GM23338 (cell line): ENCODE measurements at regions not wholly inside any gene's neighbourhood (a gene's known extent, or its start where the extent isn't known, plus 50 kb on each side); places are given as distances from the start of the nearest gene placed in this dataset.

Experiments used
- ATAC-seq: fragments of 200-7000 bp; cut with Tn5 transposase; 3 replicates; pipeline ENCODE4 v1.9.1; 2020
- DNase-seq: peaks from one replicate; pipeline ENCODE4 v3.0.0-alpha.2; 2015; ENCODE audit warnings: low spot score
- H2AFZ ChIP-seq: fragments of 200-600 bp; sonication (generic); 2 replicates; pipeline ENCODE4 v1.8.0; 2016; ENCODE audit warnings: antibody characterized with exemption, mild to moderate bottlenecking, moderate library complexity
- H3F3A ChIP-seq: fragments of 200-600 bp; sonication (generic); replicated peaks from 2 replicates; pipeline ENCODE4 v1.8.0; 2017; ENCODE audit warnings: antibody characterized with exemption, mixed run types, low read depth
- H3K27ac ChIP-seq: fragments of 200-600 bp; sonication (generic); 2 replicates; pipeline ENCODE4 v1.6.1; 2016; ENCODE audit warnings: low read depth
- H3K27me3 ChIP-seq: fragments of 200-600 bp; sonication (generic); 2 replicates; pipeline ENCODE4 v1.8.0; 2016; ENCODE audit warnings: mild to moderate bottlenecking, mixed run types, moderate library complexity; ENCODE audit not compliant: insufficient read depth
- H3K36me3 ChIP-seq: fragments of 200-600 bp; sonication (generic); 2 replicates; pipeline ENCODE4 v1.8.0; 2016; ENCODE audit warnings: mild to moderate bottlenecking; ENCODE audit not compliant: insufficient read depth
- H3K4me1 ChIP-seq: fragments of 200-600 bp; sonication (generic); 2 replicates; pipeline ENCODE4 v1.8.0; 2016; ENCODE audit warnings: mild to moderate bottlenecking, moderate library complexity; ENCODE audit not compliant: insufficient read depth
- H3K4me2 ChIP-seq: fragments of 200-600 bp; sonication (generic); 2 replicates; pipeline ENCODE4 v1.7.1; 2017; ENCODE audit warnings: mixed run types
- H3K4me3 ChIP-seq: fragments of 200-600 bp; sonication (generic); 2 replicates; pipeline ENCODE4 v1.6.1; 2016; ENCODE audit warnings: mixed run types
- H3K79me2 ChIP-seq: fragments of 200-600 bp; sonication (generic); replicated peaks from 2 replicates; pipeline ENCODE4 v1.8.0; 2017; ENCODE audit warnings: mild to moderate bottlenecking; ENCODE audit not compliant: insufficient read depth
- H3K9me2 ChIP-seq: fragments of 200-600 bp; sonication (generic); 2 replicates; pipeline ENCODE4 v1.8.0; 2017; ENCODE audit not compliant: insufficient read depth
- H4K20me1 ChIP-seq: fragments of 200-600 bp; sonication (generic); replicated peaks from 2 replicates; pipeline ENCODE4 v1.8.0; 2017; ENCODE audit warnings: mild to moderate bottlenecking; ENCODE audit not compliant: insufficient read depth
- H3K27ac Mint-ChIP-seq: 2 replicates; pipeline ENCODE4 v1.8.0; 2020; ENCODE audit warnings: inconsistent platforms, mild to moderate bottlenecking, moderate library complexity, mixed read lengths
- H3K27me3 Mint-ChIP-seq: 3 replicates; pipeline ENCODE4 v1.8.0; 2022; ENCODE audit warnings: low read depth, mild to moderate bottlenecking, moderate library complexity, mixed read lengths, inconsistent platforms; ENCODE audit not compliant: insufficient read depth, poor library complexity
- H3K36me3 Mint-ChIP-seq: 3 replicates; pipeline ENCODE4 v1.8.0; 2021; ENCODE audit warnings: low read depth, mild to moderate bottlenecking, inconsistent platforms, moderate library complexity, mixed read lengths
- H3K4me1 Mint-ChIP-seq: 3 replicates; pipeline ENCODE4 v1.8.0; 2020; ENCODE audit warnings: mild to moderate bottlenecking, inconsistent platforms, mixed read lengths
- H3K4me3 Mint-ChIP-seq: 3 replicates; pipeline ENCODE4 v1.8.0; 2021; ENCODE audit warnings: moderate library complexity, mild to moderate bottlenecking, inconsistent platforms, mixed read lengths
- H3K9me3 Mint-ChIP-seq: 3 replicates; pipeline ENCODE4 v1.8.0; 2020; ENCODE audit warnings: moderate library complexity, mild to moderate bottlenecking, inconsistent platforms, mixed read lengths
- CREB1 ChIP-seq: fragments of 250-450 bp; sonication (Bioruptor Pico); IDR thresholded peaks from 2 replicates; pipeline ENCODE4 v1.5.0; 2020; ENCODE audit warnings: low read depth, mild to moderate bottlenecking, moderate library complexity
- CTCF ChIP-seq, 2 experiments: fragments of 200-600 bp in 1 of 2; sonication (generic) in 1 of 2; conservative IDR thresholded peaks; 2 replicates each; pipeline versions ENCODE4 v1.5.1 to v1.6.1; 2016 to 2017; ENCODE audit warnings: antibody characterized with exemption in 2 of 2, low read depth in 2 of 2, mild to moderate bottlenecking in 2 of 2, moderate library complexity in 1 of 2
- JUNB ChIP-seq: IDR thresholded peaks from one replicate; pipeline ENCODE4 v1.6.1; 2016; ENCODE audit warnings: antibody characterized with exemption; ENCODE audit not compliant: unreplicated experiment
- NANOG ChIP-seq: IDR thresholded peaks from 2 replicates; pipeline ENCODE4 v1.6.1; 2016; ENCODE audit warnings: antibody characterized with exemption, borderline replicate concordance
- STAT1 ChIP-seq: IDR thresholded peaks from one replicate; pipeline ENCODE4 v1.6.1; 2016; ENCODE audit warnings: antibody characterized with exemption; ENCODE audit not compliant: unreplicated experiment
- ZNF462 ChIP-seq: fragments of 250-450 bp; sonication (Bioruptor Pico); IDR thresholded peaks from 2 replicates; pipeline ENCODE4 v1.5.0; 2020; ENCODE audit warnings: mild to moderate bottlenecking, moderate library complexity

- no peak for TF ChIP-seq CTCF (conservative IDR thresholded peaks at IDR 0.05; ENCODE audit: low read depth in 2 of 2)
Measured at GRCh38 chr2:128452024-128452411, 133.3 kb upstream of the HS6ST1 start (continued).

GRCh38 chr2:128452536-128453530 is 134.2 kb upstream of the HS6ST1 start:
- Histone ChIP-seq H3K27ac (no peak overlapping the region), H4K20me1 (no peaks in the 10 kb centered on the region), H3K27me3 (no peaks in the 10 kb centered on the region), H3K36me3 (no peaks in the 10 kb centered on the region), H2AFZ (no peak overlapping the region), H3K4me3 (no peak overlapping the region), H3K79me2 (no peaks in the 10 kb centered on the region), H3F3A (no peaks in the 10 kb centered on the region), H3K4me2 (no peak overlapping the region), H3K4me1 (no peaks in the 10 kb centered on the region), H3K9me2 (no peaks in the 10 kb centered on the region)
- ATAC-seq (no peak), DNase-seq (no peak)
- Mint-ChIP-seq H3K27ac (no peak overlapping the region), H3K27me3 (peaks cover 15% of the 10 kb centered on the region), H3K9me3 (peaks cover 9% of the 10 kb centered on the region; the same call in 2 of the 3 replicates), H3K36me3 (peaks cover 3% of the 10 kb centered on the region; the same call in 2 of the 3 replicates), H3K4me3 (no peak overlapping the region), H3K4me1 (no peaks in the 10 kb centered on the region)
- TF ChIP-seq ZNF462 (CRISPR knock-in tag) = no peak
- TF ChIP-seq NANOG = no peak
- no peak for TF ChIP-seq JUNB
- no peak for TF ChIP-seq STAT1
- no peak for TF ChIP-seq CREB1 (CRISPR knock-in tag)
